Omental fat pad (tissue), 3 donors: ENCODE measurements at regions not wholly inside any gene's neighbourhood (a gene's known extent, or its start where the extent isn't known, plus 50 kb on each side); places are given as distances from the start of the nearest gene placed in this dataset.

Source experiments
- ATAC-seq: fragments of 150-250 bp; one replicate; pipeline ENCODE4 v1.9.1; 2016; ENCODE audit warnings: mild to moderate bottlenecking, moderate library complexity; ENCODE audit not compliant: low FRiP score
- DNase-seq: peaks from one replicate; pipeline ENCODE4 v3.0.0-alpha.2; 2019; ENCODE audit warnings: low spot score
- TF ChIP-seq, protein P1 (sequence below), 3 donors: fragments of 450-650 bp; IDR thresholded peaks; one replicate each; pipeline ENCODE4 v1.5.1; 2016 to 2017; ENCODE audit warnings: antibody characterized with exemption in 3 of 3, mild to moderate bottlenecking in 3 of 3, moderate library complexity in 2 of 3

DNA sequence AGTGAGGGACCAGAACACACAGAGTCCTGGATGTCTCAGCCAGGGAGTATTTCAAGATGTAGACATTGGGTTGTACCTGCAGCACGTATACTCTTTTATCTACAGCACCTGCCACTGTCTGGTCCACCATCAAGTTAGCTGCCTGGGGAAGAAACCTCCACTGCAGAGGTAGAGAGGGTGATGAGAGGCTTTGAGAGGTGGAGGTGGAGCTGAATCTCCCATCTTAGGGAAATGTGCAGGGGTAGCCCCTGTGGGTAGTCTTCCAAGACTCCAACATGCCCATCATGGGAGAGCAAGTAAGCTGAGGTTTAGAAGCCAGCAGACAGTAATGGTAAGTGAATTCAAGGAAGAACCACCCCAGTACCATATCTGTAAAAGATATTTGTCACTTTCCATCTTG, 93.3 kb upstream of the CELF4 start:
- TF ChIP-seq, protein P1, sequence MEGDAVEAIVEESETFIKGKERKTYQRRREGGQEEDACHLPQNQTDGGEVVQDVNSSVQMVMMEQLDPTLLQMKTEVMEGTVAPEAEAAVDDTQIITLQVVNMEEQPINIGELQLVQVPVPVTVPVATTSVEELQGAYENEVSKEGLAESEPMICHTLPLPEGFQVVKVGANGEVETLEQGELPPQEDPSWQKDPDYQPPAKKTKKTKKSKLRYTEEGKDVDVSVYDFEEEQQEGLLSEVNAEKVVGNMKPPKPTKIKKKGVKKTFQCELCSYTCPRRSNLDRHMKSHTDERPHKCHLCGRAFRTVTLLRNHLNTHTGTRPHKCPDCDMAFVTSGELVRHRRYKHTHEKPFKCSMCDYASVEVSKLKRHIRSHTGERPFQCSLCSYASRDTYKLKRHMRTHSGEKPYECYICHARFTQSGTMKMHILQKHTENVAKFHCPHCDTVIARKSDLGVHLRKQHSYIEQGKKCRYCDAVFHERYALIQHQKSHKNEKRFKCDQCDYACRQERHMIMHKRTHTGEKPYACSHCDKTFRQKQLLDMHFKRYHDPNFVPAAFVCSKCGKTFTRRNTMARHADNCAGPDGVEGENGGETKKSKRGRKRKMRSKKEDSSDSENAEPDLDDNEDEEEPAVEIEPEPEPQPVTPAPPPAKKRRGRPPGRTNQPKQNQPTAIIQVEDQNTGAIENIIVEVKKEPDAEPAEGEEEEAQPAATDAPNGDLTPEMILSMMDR (IDR thresholded peaks at IDR 0.05): no peak
- DNase-seq (no peak), ATAC-seq (no peak)

DNA sequence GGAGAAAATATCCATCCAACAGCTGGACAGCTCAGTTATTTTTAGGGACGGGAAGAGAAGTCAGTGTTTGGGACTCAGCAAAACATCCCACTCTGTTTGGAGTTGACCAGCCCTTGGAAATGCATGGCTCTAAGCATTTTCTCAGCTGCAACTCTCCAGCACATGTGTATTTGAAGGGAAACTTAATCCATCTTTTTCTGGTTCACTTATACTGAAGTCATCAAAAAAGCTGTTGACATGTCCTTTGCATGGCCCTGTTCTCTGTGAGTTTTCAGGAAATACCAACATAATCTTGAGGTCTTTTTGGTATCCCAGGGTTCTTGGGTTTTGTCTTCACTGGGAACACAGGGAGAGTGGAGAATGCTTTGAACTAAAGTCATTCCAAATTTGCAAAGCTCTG, 91.9 kb upstream of the CELF4 start:
- TF ChIP-seq, protein P1 (IDR thresholded peaks at IDR 0.05): no peak
- DNase-seq: no peak
- no peak for ATAC-seq

DNA sequence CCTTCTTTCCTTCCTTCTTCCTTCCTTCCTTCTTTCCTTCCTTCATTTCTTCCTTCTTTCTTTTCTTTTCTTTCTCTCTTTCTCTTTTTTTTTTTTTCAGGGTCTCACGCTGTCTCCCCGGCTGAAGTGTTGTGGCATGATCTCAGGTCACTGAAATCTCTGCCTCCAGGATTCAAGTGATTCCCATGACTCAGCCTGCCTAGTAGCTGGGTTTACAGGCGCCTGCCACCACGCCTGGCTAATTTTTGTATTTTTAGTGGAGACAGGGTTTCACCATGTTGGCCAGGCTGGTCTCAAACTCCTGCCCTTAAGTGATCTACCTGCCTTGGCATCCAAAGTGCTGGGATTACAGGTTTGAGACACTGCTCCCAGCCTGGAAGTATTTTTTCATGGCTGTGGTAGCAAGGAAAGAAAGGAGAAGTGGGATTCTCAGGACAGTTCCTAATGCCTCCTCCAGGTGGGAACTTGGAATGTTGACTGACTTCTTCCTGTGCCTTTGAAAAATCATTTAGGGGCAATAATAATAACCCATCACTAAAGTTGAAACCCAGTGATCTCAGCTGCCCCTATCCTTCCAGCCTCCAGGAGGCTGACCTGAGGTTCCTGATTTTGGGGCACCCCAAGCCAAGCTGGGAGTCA, 89.3 kb upstream of the CELF4 start:
- TF ChIP-seq, protein P1 (IDR thresholded peaks at IDR 0.05): no peak
- ATAC-seq (no peak), DNase-seq (no peak)

GRCh38 chr18:37654034-37654433, 88.4 kb upstream of the CELF4 start:
- TF ChIP-seq, protein P1 (IDR thresholded peaks at IDR 0.05): no peak
- ATAC-seq: no peak
- no peak for DNase-seq

DNA sequence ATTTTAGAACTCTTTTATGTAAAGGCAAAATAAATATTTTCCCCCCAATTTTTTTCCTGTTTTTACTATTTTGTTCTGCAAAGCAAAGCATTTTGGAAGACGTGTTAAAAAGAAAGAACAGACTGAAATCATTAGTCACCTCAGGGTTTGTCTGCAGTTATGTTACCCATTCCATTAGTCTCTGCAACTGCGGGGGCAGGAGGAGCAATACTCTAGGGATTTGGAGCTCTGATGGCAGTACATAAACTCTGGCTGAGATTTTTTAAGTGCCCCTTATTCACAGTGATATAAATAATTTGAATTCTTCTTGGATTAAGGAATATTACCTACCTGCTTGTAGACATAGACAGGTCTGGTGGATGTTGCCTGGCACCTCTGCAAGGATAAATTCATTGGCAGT, 88.0 kb upstream of the CELF4 start:
- no peak for ATAC-seq
- TF ChIP-seq, protein P1 (IDR thresholded peaks at IDR 0.05): no peak
- no peak for DNase-seq

DNA sequence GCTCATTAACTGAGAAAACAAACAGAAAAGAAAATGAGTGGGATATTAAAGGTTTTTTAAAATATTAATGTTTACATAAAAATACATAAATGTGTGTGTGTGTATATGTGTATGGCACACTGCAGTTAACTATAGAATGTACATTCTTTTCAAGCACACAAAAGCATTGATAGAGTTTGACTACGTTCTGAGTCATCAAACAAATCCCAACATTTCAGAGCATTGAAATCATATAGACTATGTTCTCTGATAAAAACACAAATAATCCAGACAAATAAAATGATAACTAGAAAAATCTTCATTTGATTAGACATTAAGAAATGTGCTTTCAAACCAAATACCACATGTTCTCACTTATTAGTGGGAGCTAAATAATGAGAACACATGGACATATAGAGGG, 84.3 kb upstream of the CELF4 start:
- DNase-seq: no peak
- ATAC-seq: no peak
- TF ChIP-seq, protein P1 (IDR thresholded peaks at IDR 0.05): no peak

DNA sequence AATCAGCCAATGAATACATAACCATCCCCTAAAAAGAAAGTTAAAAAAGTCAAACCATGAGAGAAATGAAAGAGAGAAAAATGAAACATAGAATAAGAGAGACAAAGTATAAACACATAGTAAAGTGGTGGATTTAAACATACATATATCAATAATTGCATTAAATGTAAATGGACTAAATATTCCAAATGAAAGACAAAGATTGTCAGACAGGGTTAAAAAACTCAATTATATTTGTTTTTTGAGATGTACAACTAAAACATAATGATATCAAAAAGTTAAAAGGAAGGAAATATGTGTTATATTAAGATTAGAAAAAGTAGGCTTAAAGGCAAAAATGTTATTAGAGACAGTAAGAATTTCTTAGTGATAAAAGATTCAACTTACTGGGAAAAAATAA, 83.8 kb upstream of the CELF4 start:
- TF ChIP-seq, protein P1 (IDR thresholded peaks at IDR 0.05): no peak
- no peak for ATAC-seq
- DNase-seq: no peak
